ENCODE measurements at regions not wholly inside any gene's neighbourhood (a gene's known extent, or its start where the extent isn't known, plus 50 kb on each side); places are given as distances from the start of the nearest gene placed in this dataset.

DNA sequence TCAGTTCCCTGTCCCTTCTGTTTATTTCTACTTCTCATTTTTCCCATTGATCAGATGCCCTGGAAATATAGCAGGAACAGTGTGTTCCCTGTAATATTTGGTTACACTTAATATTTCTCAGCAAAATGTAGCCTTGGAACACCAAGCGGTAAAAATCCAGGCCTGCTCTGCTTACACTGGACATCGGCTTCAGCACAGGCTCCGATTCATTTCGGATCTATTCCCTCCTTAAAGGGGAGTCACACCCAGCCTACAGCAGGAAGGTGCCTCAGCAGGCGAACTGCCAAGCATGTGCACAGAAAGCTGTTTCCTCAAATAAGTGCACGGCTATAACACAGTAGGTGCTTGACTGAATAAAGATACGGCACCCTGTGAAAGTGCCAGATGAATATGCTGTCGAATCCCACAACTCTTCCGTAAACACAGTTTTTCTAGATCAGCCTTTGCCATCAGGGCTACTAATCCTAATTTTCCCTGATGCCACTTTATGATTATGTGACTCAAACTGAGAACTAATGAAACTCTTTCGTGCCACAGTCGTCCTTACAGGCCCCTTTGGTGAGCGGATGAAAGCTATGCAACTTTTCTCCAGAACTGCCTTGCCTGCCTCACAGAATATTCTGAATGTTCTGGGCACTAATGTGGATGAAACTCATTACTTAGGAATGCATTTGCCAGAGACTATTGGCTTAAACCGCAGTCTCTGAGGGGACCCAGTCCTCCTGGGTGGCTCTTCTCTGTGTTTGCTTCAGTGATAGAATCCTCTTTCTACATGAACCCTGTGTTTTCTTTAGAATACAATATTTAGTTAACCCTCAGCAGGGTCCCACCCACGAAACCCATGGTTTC lies 275.5 kb upstream of the RUNX1 start:
- H3K27me3 ChIP-seq (ENCODE audit: insufficient read depth), result no peaks in the 10 kb centered on the region
- no peak overlapping the region for H3K4me3 ChIP-seq (ENCODE audit: low read depth in 2 of 2, low read length in 1 of 2)
- DNase-seq, result no peak
- peak overlapping the region; percentile 73 to 89 for H3K27ac ChIP-seq (ENCODE audit: low read depth in 2 of 2, low read length in 1 of 2)
- no peaks in the 10 kb centered on the region for H3K9me2 ChIP-seq
- peak overlapping the region; percentile 83 for H2AFZ ChIP-seq (ENCODE audit: low read depth)
- no peaks in the 10 kb centered on the region for H4K20me1 ChIP-seq (ENCODE audit: insufficient read depth)
- no peaks in the 10 kb centered on the region for H3K79me2 ChIP-seq (ENCODE audit: insufficient read depth)
- peaks cover 14% of the 10 kb centered on the region for H3F3A ChIP-seq (replicated peaks; ENCODE audit: insufficient read depth)
- POLR2A ChIA-PET, result no interaction called here
- CTCF ChIA-PET, result no interaction called here
- H3K36me3 ChIP-seq (replicated peaks in 1 of 2; ENCODE audit: control insufficient read depth in 1 of 2, insufficient read depth in 2 of 2, low read length in 1 of 2), result no peaks in the 10 kb centered on the region
- 72% methylated on average over 14 of the region's 14 CpGs for WGBS (ENCODE audit: low lambda C conversion rate)
- TF ChIP-seq EP300 (IDR thresholded peaks at IDR 0.05; ENCODE audit: borderline replicate concordance in 1 of 2, low read depth in 1 of 2, low read length in 1 of 2), result peak in 1 of 2 experiments; percentile 53; a peak in 1 of 4 replicates
- peak; percentile 66; the same call in 1 of the 2 replicates for TF ChIP-seq FOSL2 (IDR thresholded peaks at IDR 0.05; ENCODE audit: borderline replicate concordance, low read depth)
- TF ChIP-seq, protein P1, sequence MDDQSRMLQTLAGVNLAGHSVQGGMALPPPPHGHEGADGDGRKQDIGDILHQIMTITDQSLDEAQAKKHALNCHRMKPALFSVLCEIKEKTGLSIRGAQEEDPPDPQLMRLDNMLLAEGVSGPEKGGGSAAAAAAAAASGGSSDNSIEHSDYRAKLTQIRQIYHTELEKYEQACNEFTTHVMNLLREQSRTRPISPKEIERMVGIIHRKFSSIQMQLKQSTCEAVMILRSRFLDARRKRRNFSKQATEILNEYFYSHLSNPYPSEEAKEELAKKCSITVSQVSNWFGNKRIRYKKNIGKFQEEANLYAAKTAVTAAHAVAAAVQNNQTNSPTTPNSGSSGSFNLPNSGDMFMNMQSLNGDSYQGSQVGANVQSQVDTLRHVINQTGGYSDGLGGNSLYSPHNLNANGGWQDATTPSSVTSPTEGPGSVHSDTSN (IDR thresholded peaks at IDR 0.05), result peak; percentile 19; the same call in 1 of the 2 replicates
- TF ChIP-seq JUND (IDR thresholded peaks at IDR 0.05), result peak; percentile 65
- TF ChIP-seq, protein P2, sequence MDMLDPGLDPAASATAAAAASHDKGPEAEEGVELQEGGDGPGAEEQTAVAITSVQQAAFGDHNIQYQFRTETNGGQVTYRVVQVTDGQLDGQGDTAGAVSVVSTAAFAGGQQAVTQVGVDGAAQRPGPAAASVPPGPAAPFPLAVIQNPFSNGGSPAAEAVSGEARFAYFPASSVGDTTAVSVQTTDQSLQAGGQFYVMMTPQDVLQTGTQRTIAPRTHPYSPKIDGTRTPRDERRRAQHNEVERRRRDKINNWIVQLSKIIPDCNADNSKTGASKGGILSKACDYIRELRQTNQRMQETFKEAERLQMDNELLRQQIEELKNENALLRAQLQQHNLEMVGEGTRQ (IDR thresholded peaks at IDR 0.05; ENCODE audit: borderline replicate concordance, low read depth, low read length), result no peak
- TF ChIP-seq RCOR1 (IDR thresholded peaks at IDR 0.05; ENCODE audit: low read length), result no peak
- TF ChIP-seq TCF12 (IDR thresholded peaks at IDR 0.05), result peak; percentile 68
- peak; percentile 38; the same call in 1 of the 2 replicates for TF ChIP-seq POLR2AphosphoS5 (IDR thresholded peaks at IDR 0.05; ENCODE audit: low read depth, low read length)
- peak; percentile 36; the same call in 1 of the 2 replicates for TF ChIP-seq NFIC (IDR thresholded peaks at IDR 0.05; ENCODE audit: borderline replicate concordance)
- no peak for TF ChIP-seq YY1 (IDR thresholded peaks at IDR 0.05; ENCODE audit: low read depth)
- TF ChIP-seq, protein P3, sequence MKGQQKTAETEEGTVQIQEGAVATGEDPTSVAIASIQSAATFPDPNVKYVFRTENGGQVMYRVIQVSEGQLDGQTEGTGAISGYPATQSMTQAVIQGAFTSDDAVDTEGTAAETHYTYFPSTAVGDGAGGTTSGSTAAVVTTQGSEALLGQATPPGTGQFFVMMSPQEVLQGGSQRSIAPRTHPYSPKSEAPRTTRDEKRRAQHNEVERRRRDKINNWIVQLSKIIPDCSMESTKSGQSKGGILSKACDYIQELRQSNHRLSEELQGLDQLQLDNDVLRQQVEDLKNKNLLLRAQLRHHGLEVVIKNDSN (IDR thresholded peaks at IDR 0.05; ENCODE audit: borderline replicate concordance, low read depth), result no peak
- peak; percentile 55; the same call in 1 of the 2 replicates for TF ChIP-seq TEAD4 (IDR thresholded peaks at IDR 0.05; ENCODE audit: borderline replicate concordance, insufficient read depth)
- H3K4me2 ChIP-seq, result peak overlapping the region; percentile 64
- H3K4me1 ChIP-seq (ENCODE audit: control insufficient read depth in 1 of 2, insufficient read depth in 2 of 2, low read depth in 1 of 2, low read length in 1 of 2), result peaks cover 12 to 24% of the 10 kb centered on the region in 2 experiments; a peak in 2 of 4 replicates
- peak overlapping the region; percentile 10; the same call in 1 of the 2 replicates for H3K9ac ChIP-seq
- H3K9me3 ChIP-seq, result no peaks in the 10 kb centered on the region

DNA sequence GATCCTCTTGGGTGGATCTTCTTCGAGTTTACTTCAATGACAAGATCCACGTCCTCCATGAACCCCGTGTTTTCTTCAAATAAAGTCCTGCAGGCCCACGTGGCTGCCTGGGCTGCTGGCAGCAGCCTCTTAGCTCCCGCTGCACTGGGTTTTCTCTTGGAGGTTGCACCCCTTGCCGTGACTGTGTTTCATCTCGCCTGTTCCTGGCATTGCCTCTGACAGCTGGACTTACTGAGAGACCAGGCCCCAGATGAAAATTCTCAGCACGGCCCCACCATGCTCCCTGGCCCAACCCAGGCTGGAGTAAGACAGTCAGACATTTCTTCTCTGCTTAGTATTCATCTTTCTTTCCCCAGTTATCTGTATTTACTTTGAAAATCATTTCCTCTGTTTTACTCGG lies 274.8 kb upstream of the RUNX1 start:
- Histone ChIP-seq H3K27ac (ENCODE audit: low read depth in 2 of 2, low read length in 1 of 2) (peak overlapping the region; percentile 73 to 89), H3K4me3 (ENCODE audit: low read depth in 2 of 2, low read length in 1 of 2) (no peak overlapping the region), H3K9me2 (no peaks in the 10 kb centered on the region), H2AFZ (ENCODE audit: low read depth) (peak overlapping the region; percentile 83), H3K9ac (peak overlapping the region; percentile 10; the same call in 1 of the 2 replicates), H3K9me3 (no peaks in the 10 kb centered on the region), H3K79me2 (ENCODE audit: insufficient read depth) (no peaks in the 10 kb centered on the region), H3K4me1 (ENCODE audit: control insufficient read depth in 1 of 2, insufficient read depth in 2 of 2, low read depth in 1 of 2, low read length in 1 of 2) (peaks cover 12 to 24% of the 10 kb centered on the region in 2 experiments; a peak in 2 of 4 replicates), H3K36me3 (replicated peaks in 1 of 2; ENCODE audit: control insufficient read depth in 1 of 2, insufficient read depth in 2 of 2, low read length in 1 of 2) (no peaks in the 10 kb centered on the region), H3K4me2 (peak overlapping the region; percentile 64), H3F3A (replicated peaks; ENCODE audit: insufficient read depth) (peaks cover 14% of the 10 kb centered on the region), H3K27me3 (ENCODE audit: insufficient read depth) (no peaks in the 10 kb centered on the region), H4K20me1 (ENCODE audit: insufficient read depth) (no peaks in the 10 kb centered on the region)
- 30% methylated on average over 9 of the region's 9 CpGs for WGBS (ENCODE audit: low lambda C conversion rate)
- no peak for TF ChIP-seq RXRA (IDR thresholded peaks at IDR 0.05; ENCODE audit: borderline replicate concordance, low read depth)
- no peak for TF ChIP-seq FOXM1 (IDR thresholded peaks at IDR 0.05; ENCODE audit: low read depth)
- TF ChIP-seq, protein P3 (IDR thresholded peaks at IDR 0.05; ENCODE audit: borderline replicate concordance, low read depth), result peak; percentile 39; the same call in 1 of the 2 replicates
- no peak for TF ChIP-seq CHD2 (IDR thresholded peaks at IDR 0.05; ENCODE audit: low read length, partially characterized antibody)
- TF ChIP-seq EP300 (IDR thresholded peaks at IDR 0.05; ENCODE audit: borderline replicate concordance in 1 of 2, low read depth in 1 of 2, low read length in 1 of 2), result peak; percentile 45 to 51; a peak in 2 of 4 replicates
- TF ChIP-seq, protein P4, sequence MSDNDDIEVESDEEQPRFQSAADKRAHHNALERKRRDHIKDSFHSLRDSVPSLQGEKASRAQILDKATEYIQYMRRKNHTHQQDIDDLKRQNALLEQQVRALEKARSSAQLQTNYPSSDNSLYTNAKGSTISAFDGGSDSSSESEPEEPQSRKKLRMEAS (IDR thresholded peaks at IDR 0.05; ENCODE audit: low read depth), result peak; percentile 88
- TF ChIP-seq RCOR1 (IDR thresholded peaks at IDR 0.05; ENCODE audit: low read length), result no peak
- TF ChIP-seq NFIC (IDR thresholded peaks at IDR 0.05; ENCODE audit: borderline replicate concordance), result peak; percentile 37; the same call in 1 of the 2 replicates
- TF ChIP-seq MXI1 (IDR thresholded peaks at IDR 0.05; ENCODE audit: low read depth, low read length), result 0 out of 2 replicates have a peak, but pooled peaks have one; percentile 23
- TF ChIP-seq, protein P1 (IDR thresholded peaks at IDR 0.05), result peak; percentile 91
- peak; percentile 59; the same call in 1 of the 2 replicates for TF ChIP-seq POLR2AphosphoS5 (IDR thresholded peaks at IDR 0.05; ENCODE audit: low read depth, low read length)
- TF ChIP-seq TCF12 (IDR thresholded peaks at IDR 0.05), result peak; percentile 96
- peak; percentile 54 for DNase-seq
- ChIA-PET CTCF (interaction anchor here (0.6 kb wide), 1 partner anchor 540 kb away, joined by 3 read pairs; no protein-coding TSS in a partner anchor), POLR2A (no interaction called here)

All from SK-N-SH (cell line).